Occipital lobe (tissue), 1 donor: ENCODE measurements at regions not wholly inside any gene's neighbourhood (a gene's known extent, or its start where the extent isn't known, plus 50 kb on each side); places are given as distances from the start of the nearest gene placed in this dataset.
"Not testable (repeated sequence)": the region's sequence is repeated elsewhere in the genome, so short reads cannot be mapped to it uniquely, and the experiment has no call there.

Source experiments
- DNase-seq: peaks from one replicate; lab custom pipeline; 2025; lab: John Stamatoyannopoulos, UW

- no peak for DNase-seq
These were observed 776.0 kb downstream of the TSN start for GRCh38 chr2:122531290-122532071.

- DNase-seq = no peak
These were observed 776.6 kb downstream of the TSN start for GRCh38 chr2:122532072-122532344.

- no peak for DNase-seq
These were observed 777.0 kb downstream of the TSN start for GRCh38 chr2:122532481-122532880.

GRCh38 chr2:122535960-122536505 lies 780.6 kb downstream of the TSN start:
- DNase-seq = no peak

- DNase-seq = no peak
These were observed 783.9 kb downstream of the TSN start for GRCh38 chr2:122539311-122539710.

DNA sequence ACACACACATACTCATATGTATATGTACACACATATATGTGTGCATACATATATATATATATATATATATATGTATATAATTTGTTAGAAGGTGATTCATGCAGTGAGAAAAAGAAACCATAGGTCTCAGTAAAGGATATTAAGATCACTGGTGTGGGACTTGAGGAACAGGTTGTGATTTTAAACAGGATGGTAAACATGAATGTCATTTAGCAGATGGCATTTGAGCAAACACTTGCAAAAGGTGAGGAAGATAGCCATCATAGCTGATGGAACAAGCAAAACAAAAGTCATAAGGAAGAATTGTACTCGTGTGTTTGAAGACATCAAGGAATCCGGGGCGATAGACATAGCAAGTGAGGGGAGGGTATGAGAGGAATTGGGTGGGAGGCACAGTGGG lies 784.5 kb downstream of the TSN start:
- DNase-seq = no peak

DNA sequence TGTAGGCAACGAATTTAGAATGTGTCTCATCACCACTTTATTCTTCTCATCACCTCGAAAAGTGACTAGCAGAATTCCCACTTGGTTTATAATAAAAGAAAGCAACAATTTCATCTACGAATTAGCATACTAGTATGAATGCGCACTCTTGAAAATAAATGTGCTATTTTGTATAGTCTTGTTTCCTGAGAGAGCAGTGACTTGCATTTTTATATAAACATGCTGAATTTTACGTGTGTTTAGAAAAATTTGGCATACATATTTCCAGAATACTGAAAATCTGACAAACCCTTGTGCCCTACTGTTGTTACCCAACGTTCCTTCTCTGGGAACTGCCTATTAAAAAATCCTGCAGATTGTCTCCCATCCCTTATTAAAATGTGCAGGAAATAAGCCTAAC lies 786.8 kb downstream of the TSN start:
- no peak for DNase-seq

GRCh38 chr2:122542646-122543045 lies 787.2 kb downstream of the TSN start:
- DNase-seq = no peak

DNA sequence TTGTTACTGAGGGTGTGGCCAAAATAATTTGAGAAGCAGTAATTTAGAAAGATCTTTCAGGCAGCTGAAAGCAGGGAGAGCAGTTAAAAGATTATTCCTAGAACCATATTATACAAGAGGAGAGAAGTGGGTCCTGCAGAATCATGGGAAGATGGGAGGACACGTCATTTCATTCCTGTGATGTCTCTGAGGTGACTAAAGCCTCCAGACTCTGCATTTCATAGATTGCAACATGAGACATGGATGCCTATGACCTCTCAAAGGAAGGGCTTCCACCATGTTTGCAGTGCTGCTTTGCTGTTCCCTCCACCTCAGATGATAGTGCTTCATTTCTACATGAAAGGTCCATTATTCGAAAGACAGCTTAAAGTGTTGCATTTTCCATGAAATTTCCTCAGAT lies 788.4 kb downstream of the TSN start:
- no peak for DNase-seq

GRCh38 chr2:122545821-122546220 lies 790.4 kb downstream of the TSN start:
- DNase-seq = no peak

- DNase-seq = no peak
These were observed 807.3 kb downstream of the TSN start for GRCh38 chr2:122562775-122563174.

GRCh38 chr2:122563781-122564180 lies 808.3 kb downstream of the TSN start:
- DNase-seq = no peak

DNA sequence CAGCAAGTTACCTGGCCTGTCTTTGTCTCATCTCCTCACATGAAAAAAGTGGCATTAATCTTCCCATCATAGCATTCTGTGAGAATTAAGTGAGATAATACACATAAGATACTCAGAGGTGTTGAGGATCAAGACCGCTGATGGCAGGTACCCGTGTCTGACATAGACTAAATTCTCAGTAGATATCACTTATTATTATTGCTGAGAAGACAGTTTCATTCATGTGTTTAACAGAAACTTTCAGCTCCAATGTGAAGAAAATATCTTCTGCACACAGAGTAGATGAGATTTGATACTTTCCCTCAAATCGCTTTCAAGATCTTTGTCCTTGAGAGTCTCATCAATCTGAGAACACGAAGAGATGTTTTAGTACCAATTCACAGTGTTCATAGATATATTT lies 809.4 kb downstream of the TSN start:
- no peak for DNase-seq

- no peak for DNase-seq
These were observed 809.9 kb downstream of the TSN start for GRCh38 chr2:122565364-122565763.

DNA sequence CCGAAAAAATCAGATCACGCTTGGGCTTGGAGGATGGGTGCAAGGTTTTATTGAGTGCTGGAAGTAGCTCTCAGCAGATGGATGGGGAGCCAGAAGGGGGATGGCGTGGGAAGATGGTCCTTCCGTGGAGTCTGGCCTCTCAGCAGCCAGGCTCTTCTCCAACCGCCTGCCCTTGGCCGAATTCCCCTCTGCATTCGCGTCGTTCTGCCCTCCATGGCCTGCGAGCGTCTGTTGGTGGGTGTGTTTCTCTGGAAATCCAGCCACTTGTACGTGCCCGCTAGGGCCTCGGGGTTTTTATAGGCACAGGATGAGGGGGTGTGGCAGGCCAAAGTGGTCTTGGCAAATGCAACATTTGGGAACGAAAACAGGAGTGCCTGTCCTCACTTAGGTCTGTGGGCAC lies 815.2 kb downstream of the TSN start:
- DNase-seq = no peak

GRCh38 chr2:122571471-122571870 lies 816.0 kb downstream of the TSN start:
- not testable (repeated sequence) for DNase-seq

GRCh38 chr2:122575076-122575475 lies 819.6 kb downstream of the TSN start:
- no peak for DNase-seq

DNA sequence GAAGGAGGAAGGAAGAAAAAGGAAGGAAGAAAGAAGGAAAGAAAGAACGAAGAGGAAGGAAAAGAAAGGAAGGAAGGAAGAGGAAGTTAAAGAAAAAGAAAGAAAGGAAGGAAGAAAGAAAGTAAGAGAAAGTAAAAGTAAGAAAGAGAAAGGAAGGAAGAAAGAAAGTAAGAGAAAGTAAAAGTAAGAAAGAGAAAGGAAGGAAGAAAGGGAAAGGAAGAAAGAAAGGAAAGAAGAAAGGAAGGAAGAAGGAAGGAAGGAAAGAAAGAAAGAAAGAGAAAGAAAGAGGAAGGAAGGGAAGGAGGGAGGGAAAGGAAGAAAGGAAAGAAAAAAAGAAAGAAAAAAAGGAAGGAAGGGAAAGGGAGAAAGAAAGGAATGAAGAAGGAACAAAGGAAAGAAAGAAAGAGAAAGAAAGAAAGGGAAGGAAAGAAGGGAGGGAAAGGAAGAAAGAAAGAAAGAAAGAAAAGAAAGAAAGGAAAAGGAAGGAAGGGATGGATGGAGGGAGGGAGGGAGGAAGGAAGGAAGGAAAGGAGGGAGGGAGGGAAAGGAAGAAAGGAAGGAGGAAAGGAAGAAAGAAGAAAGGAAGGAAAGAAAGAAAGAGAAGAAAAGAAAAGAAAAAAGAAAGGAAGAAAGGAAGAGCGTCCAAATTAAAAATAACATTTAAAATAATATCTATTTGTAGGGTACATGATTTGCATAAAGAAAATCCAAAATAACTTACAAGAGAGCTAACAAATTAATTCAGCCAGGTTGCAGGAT lies 827.9 kb downstream of the TSN start:
- no peak for DNase-seq

DNA sequence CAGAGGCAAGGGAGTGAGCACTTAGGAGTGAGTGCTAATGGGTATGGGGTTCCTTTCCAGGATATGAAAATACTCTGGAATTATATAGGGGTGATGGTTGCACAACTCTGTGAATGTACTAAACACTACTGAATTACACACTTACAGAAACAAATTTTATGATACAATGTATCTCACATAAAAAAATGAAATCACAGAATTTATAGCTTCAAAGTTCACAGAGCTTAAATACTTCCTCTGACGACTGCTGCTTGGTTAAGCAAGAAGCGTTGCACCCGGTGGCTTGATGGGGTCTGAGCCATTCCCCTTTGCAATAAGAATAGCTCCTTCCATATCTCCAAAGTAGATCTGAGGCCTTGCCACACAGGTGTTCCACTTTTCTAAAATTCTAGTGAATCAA lies 835.1 kb downstream of the TSN start:
- DNase-seq = no peak

DNA sequence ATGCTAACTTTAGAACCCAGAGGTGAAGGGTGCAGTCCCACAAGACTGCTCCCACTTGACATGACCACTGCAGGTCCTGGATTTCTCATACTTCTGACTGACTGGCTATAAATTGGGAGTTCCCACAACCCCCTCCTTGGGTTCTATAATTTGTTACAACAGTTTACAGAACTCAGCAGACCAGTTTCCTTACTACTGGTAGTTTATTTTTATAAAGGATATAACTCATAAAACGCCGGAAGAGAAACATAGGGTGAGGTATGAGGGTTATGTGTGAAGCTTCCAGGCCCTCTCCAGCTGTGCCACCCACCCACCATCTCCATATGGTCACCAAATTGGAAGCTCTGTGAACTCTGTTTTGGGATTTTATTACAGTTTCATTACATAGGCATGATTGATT lies 839.6 kb downstream of the TSN start:
- DNase-seq = no peak

- DNase-seq = no peak
These were observed 841.1 kb downstream of the TSN start for GRCh38 chr2:122596598-122596997.

GRCh38 chr2:122598784-122599183 lies 843.3 kb downstream of the TSN start:
- DNase-seq = no peak
